ENCODE measurements at regions not wholly inside any gene's neighbourhood (a gene's known extent, or its start where the extent isn't known, plus 50 kb on each side); places are given as distances from the start of the nearest gene placed in this dataset.

- 69 to 80% methylated on average over 1 of the region's 1 CpG for WGBS, 2 donors (ENCODE audit: low coverage in 1 of 2)
- Histone ChIP-seq H3K27ac (no peak overlapping the region), H3K4me1 (no peaks in the 10 kb centered on the region), H3K36me3 (no peaks in the 10 kb centered on the region), H3K4me3 (no peak overlapping the region), H3K27me3 (no peaks in the 10 kb centered on the region), H3K9me3 (no peaks in the 10 kb centered on the region)
- no peak for ATAC-seq
- TF ChIP-seq EP300 (IDR thresholded peaks at IDR 0.05): no peak
- TF ChIP-seq POLR2A (IDR thresholded peaks at IDR 0.05): no peak
- TF ChIP-seq CTCF (IDR thresholded peaks at IDR 0.05): no peak
- no peak for TF ChIP-seq POLR2AphosphoS5 (IDR thresholded peaks at IDR 0.05)
Measured at GRCh38 chr1:98222706-98223105, 301.9 kb upstream of the DPYD start.

GRCh38 chr1:98221923-98222322, 301.1 kb upstream of the DPYD start:
- Histone ChIP-seq H3K4me1 (no peaks in the 10 kb centered on the region), H3K27me3 (no peaks in the 10 kb centered on the region), H3K36me3 (no peaks in the 10 kb centered on the region), H3K9me3 (no peaks in the 10 kb centered on the region), H3K4me3 (no peak overlapping the region), H3K27ac (no peak overlapping the region)
- WGBS, 2 donors (ENCODE audit: low coverage in 1 of 2): 80 to 87% methylated on average over 1 to 3 of the region's 3 CpGs
- no peak for ATAC-seq
- TF ChIP-seq POLR2AphosphoS5 (IDR thresholded peaks at IDR 0.05): no peak

GRCh38 chr1:98217601-98218000, 296.8 kb upstream of the DPYD start:
- H3K4me1 ChIP-seq: no peaks in the 10 kb centered on the region
- TF ChIP-seq POLR2AphosphoS5 (IDR thresholded peaks at IDR 0.05) (no peak), CTCF (IDR thresholded peaks at IDR 0.05) (no peak), EP300 (IDR thresholded peaks at IDR 0.05) (no peak)
- no peak for ATAC-seq
- no peak overlapping the region for H3K4me3 ChIP-seq
- no peaks in the 10 kb centered on the region for H3K9me3 ChIP-seq
- H3K36me3 ChIP-seq: no peaks in the 10 kb centered on the region
- no peaks in the 10 kb centered on the region for H3K27me3 ChIP-seq
- WGBS, 2 donors (ENCODE audit: low coverage in 1 of 2): 24 to 55% methylated on average over 2 of the region's 2 CpGs
- no peak overlapping the region for H3K27ac ChIP-seq

DNA sequence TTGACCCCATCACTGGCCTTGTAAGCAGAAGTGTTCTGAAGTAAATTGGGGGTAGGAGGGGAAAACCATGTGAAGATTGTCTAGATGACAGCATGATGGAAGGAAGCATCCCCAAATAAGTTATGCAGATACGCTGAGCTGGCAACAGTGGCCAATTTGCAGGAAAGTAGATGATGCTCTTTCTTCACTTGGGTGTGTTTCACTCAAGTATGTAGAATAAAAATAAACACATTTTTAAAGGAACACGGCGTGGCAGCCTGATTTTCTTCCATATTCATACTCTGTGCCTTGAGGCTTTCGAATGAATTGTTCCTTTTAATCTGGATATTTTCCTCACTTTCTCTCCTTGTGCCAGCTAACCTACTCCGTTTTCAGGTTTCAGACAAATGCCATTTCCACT, 295.5 kb upstream of the DPYD start:
- H3K36me3 ChIP-seq: no peaks in the 10 kb centered on the region
- H3K9me3 ChIP-seq: no peaks in the 10 kb centered on the region
- no peaks in the 10 kb centered on the region for H3K4me1 ChIP-seq
- TF ChIP-seq POLR2A (IDR thresholded peaks at IDR 0.05): no peak
- WGBS, 2 donors (ENCODE audit: low coverage in 1 of 2): 60 to 72% methylated on average over 4 to 5 of the region's 5 CpGs
- no peaks in the 10 kb centered on the region for H3K27me3 ChIP-seq
- no peak overlapping the region for H3K4me3 ChIP-seq
- no peak for ATAC-seq
- H3K27ac ChIP-seq: no peak overlapping the region

GRCh38 chr1:98211271-98211845, 290.5 kb upstream of the DPYD start:
- TF ChIP-seq POLR2A (IDR thresholded peaks at IDR 0.05): no peak
- TF ChIP-seq EP300 (IDR thresholded peaks at IDR 0.05): no peak
- TF ChIP-seq POLR2AphosphoS5 (IDR thresholded peaks at IDR 0.05): no peak
- no peak for TF ChIP-seq CTCF (IDR thresholded peaks at IDR 0.05)
- no peaks in the 10 kb centered on the region for H3K4me1 ChIP-seq
- 78 to 88% methylated on average over 2 of the region's 2 CpGs for WGBS, 2 donors (ENCODE audit: low coverage in 1 of 2)
- no peaks in the 10 kb centered on the region for H3K9me3 ChIP-seq
- H3K27ac ChIP-seq: no peak overlapping the region
- no peak for ATAC-seq
- H3K4me3 ChIP-seq: no peak overlapping the region
- H3K36me3 ChIP-seq: no peaks in the 10 kb centered on the region
- H3K27me3 ChIP-seq: no peaks in the 10 kb centered on the region

DNA sequence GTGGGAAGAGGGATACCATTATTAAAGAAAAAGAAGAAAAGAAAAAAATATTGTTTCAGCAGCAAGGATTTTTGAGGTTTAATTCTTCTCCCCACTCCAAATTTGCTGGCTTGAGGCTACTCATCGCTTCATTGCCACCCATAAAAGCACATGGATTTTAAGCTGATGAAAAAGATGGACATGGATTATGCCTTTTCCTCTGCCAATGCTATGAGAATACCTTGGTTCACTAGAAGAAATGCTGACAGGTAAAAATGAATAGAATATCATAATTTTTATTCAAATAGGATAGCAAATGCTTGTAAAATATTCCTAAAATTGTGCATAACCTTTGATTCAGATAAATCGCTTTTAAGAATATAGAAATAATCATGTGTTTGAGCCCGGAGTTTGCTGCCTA, 289.7 kb upstream of the DPYD start:
- Histone ChIP-seq H3K4me1 (no peaks in the 10 kb centered on the region), H3K9me3 (no peaks in the 10 kb centered on the region), H3K36me3 (no peaks in the 10 kb centered on the region), H3K4me3 (no peak overlapping the region), H3K27me3 (no peaks in the 10 kb centered on the region), H3K27ac (no peak overlapping the region)
- ATAC-seq: no peak
- TF ChIP-seq EP300 (IDR thresholded peaks at IDR 0.05): no peak
- no peak for TF ChIP-seq POLR2AphosphoS5 (IDR thresholded peaks at IDR 0.05)
- no peak for TF ChIP-seq CTCF (IDR thresholded peaks at IDR 0.05)
- no peak for TF ChIP-seq POLR2A (IDR thresholded peaks at IDR 0.05)
- WGBS, 2 donors (ENCODE audit: low coverage in 1 of 2): 94% methylated on average over 3 of the region's 3 CpGs
